DMS114 treated with DMSO at 0.1 percent for 48 hours (cell line): ENCODE measurements at regions not wholly inside any gene's neighbourhood (a gene's known extent, or its start where the extent isn't known, plus 50 kb on each side); places are given as distances from the start of the nearest gene placed in this dataset.

Experiments
- DNase-seq: peaks from one replicate; lab custom pipeline; 2025; ENCODE audit not compliant: unreplicated experiment; lab: John Stamatoyannopoulos, UW

DNA sequence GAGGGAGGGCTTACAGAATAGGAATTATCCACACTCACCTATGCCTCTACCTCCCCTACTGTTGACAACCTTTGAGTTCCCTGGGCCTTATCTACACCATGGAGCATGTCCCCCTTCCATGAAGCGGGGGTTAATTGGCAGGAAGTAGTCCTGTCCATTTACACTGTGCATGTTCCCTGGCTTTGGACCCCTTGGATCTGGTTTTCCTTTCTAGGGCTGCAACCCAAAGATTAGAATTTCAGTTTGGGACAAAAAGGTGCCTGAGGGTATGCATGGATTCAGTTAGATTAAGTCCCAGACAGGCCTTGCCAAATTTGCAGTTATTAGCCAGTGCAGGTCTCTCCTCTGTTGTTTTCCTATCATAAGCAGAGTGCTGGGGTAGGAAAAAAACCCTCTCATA, 180.3 kb downstream of the CMPK2 start:
- no peak for DNase-seq

DNA sequence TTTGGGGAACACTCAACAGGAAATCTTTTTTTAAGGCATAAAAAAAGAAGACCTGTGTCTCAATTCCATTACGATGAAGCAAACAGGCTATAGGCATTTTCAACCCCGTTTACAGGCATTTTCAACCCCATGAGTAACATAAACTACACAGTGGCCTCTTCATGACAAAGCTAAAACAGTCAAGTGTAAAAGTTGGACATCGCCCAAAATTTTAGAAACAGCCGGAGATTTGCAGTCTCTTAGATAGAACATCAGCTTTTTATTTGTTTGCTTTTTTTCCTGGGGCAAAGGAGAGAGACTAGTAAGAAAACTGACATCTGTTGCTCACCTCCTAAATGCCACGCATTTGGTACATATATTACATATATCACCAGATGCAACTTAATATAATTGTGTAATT, 173.7 kb downstream of the CMPK2 start:
- no peak for DNase-seq

DNA sequence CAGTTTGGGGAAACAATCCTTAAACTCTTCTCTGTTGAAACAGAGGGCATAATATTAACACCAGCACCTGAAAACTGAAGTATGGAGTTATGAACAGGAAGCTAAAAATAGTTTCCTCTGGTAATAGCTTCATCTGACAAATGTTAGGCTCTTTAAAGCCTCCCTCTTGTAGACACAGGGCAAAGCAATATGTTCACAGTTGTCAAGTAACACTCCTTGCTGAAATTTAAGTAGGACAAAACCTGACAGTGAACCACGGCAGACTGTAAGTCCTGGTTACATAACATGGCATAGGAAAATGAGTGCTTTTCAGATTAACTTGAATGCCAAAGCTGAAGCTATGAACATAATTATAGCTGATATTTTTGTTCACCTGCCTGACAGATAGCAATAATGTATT, 172.9 kb downstream of the CMPK2 start:
- no peak for DNase-seq

DNA sequence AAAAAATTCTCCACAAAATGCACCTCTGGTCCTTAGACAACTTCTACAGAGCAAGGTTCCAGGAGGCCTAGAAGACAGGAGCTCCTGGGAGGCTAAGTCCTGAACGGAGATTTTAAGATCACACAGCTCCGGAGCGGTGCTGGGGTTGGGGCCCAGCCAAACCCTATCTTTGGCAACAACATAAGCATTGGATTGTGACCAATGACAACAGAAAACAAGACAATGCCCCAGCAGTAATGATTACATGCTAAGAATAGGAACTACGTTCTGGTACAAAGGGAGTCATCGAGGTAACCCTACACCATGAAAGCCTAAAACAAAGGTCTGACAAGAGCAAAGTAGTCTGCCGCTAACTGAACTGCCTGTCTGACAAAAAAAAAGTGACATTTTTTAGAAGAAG, 171.2 kb downstream of the CMPK2 start:
- no peak for DNase-seq

DNA sequence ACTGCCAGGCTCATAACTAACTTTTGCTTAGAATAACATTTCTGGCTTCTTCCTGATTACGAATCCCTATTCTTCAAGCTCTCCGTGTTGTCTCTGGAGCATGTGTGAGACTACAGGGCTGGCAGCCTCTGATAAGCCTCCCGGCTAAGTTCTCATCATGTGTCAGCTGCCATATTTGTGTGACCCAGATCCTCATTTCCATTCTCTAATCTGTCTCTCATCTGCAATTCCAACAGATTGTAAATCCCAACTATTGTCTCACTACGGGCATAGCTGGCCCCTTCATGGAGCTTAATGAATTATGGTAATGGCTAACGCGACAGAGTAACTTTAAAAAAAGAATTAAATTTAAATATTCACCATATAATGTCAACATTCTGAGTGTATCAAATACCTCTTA, 165.4 kb downstream of the CMPK2 start:
- no peak for DNase-seq

DNA sequence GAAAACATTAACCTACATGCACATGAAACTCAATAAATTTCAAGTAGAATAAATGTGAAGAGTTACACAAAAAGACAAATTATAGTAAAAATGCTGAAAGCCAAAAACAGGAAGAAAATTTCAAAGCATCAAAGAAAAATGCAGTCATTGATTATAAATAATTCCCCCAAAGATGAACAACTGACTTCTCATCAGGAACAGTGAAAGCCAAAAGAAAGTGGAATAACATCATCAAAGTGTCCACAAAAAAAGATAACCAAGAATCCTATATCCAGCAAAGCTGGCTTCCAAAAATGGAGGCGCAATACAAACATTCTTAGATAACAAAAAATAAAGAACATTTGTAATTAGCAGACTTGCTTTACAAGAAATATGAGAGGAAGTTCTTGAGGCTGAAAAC, 161.6 kb downstream of the CMPK2 start:
- no peak for DNase-seq

DNA sequence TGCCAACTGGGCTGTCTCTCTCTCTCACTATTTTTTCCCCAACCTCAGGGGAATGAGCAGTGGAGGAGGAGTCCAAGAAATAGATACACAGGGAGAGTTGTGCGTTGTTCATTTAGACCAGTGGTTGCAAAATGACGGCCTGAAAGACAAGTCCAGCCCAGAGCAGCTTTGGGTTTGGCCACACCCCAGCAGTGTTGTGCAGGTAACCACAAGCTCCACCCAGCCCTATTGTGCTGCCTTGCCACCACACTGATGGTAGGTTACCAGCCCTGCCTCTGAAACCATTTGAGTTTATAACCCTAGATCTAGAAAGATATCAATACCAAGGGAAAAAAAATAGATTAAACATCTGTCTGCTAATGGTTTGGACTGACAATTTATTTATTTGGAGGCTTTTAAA, 144.3 kb downstream of the CMPK2 start:
- no peak for DNase-seq

DNA sequence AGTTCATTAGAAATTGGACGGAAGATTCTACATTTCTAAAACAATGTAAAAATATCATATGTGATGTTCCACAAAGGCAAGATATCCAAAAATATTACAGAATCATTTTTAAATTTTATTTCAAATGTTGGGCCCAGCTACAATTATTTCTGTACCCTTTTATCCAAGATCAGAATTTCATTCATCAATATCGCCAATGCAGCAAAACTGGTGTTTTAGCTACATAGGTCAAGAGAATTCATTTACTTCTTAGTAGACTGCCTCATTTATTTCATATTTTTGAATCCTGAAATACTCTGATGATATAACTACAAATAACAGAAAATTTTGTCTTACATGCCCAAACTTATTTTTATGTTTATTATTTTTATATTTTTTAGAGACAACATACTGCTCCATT, 143.1 kb downstream of the CMPK2 start:
- DNase-seq: no peak

DNA sequence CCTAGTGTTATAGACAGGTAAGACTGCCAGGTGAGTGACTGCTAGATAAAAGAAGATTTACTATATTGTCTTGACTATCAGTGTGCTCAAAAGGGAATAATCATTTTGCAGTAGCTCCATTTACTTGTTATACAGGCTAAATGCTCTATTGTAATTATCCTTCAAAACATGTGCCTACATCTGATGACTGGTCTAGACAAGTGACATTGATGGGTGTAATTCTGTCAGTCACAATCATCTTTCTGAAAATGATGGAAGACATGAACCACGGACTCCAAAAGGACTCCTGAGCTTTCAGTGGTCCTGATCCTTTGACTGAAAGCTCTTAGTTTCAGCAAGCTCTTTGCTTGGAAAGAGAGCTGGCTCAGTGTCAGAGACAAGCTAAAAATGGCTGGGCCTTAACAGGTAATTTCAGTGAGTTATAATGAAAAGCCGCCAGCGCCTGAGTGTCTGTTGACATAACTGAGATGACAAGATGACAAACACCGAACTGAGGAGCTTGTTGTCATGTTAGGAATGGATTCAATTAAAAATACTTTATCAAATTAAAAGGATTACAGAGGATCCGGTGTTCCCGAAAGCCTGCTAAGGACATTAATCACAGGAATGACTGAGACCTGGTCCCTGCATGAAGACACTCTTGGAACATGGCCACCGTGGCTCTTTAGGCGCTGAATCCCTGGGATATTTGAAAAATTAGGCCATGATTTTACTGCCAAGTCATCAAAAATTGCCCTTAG, 141.7 kb downstream of the CMPK2 start:
- DNase-seq: no peak

DNA sequence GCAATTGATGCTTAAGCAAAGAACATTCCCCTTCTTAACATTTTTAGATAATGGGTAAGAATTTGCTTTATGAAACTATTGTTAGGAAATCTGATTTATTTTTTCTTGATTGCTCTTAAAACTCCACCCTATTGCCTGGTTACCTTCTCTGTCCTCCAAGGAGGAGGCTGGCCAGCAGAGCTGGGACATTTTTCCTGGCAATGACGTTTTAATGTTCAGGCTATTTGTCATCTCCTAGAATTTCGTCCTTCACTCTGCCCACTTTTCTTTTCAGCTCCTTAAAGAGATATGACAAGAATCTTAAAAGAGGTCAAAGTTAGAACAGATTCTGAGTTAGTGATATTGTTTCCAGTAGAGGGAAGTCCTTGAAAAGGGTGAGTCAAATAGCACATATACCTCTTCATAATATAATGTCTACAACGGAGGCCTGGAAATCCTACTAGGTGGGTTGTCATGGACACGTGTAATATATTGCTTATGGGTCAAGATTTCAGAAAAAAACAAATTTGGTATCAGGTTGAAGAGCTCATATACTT, 141.0 kb downstream of the CMPK2 start:
- DNase-seq: no peak

DNA sequence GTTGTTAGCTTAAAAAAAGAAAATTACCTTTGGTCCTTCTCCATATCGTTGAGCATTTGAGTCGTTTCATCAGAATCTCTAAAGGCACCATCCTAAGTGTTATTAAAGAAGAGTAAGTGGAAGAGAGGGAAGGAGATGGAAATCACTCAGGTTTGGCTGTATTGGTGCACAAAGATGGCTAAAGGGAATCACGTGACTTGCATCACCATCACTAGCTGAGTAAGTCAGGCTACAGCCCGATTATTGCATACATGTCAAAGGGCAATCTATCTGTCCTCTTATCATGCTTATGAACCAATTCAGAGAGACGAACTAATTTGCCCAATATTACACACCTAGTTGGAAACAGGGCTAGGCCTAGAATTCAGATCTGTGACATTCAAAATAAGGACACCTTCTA, 137.6 kb downstream of the CMPK2 start:
- no peak for DNase-seq

DNA sequence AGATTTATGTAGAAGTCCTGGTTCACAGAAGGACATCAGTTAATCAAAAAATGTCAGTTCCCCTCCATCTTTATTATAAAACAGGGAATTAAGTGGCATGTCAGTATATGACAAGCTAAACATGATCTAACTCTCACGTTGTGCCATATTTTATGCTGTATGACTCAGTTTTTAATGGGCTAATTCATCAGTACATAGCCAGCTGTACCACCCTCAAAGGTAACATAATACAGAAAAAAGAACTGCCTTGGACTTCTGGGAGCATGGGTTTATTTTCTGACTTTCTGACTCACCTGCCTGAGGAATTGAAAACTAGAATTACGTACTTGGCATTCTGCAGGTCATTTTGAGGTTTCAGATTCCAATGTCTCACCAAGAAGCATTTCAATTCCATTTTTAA, 135.7 kb downstream of the CMPK2 start:
- DNase-seq: no peak

DNA sequence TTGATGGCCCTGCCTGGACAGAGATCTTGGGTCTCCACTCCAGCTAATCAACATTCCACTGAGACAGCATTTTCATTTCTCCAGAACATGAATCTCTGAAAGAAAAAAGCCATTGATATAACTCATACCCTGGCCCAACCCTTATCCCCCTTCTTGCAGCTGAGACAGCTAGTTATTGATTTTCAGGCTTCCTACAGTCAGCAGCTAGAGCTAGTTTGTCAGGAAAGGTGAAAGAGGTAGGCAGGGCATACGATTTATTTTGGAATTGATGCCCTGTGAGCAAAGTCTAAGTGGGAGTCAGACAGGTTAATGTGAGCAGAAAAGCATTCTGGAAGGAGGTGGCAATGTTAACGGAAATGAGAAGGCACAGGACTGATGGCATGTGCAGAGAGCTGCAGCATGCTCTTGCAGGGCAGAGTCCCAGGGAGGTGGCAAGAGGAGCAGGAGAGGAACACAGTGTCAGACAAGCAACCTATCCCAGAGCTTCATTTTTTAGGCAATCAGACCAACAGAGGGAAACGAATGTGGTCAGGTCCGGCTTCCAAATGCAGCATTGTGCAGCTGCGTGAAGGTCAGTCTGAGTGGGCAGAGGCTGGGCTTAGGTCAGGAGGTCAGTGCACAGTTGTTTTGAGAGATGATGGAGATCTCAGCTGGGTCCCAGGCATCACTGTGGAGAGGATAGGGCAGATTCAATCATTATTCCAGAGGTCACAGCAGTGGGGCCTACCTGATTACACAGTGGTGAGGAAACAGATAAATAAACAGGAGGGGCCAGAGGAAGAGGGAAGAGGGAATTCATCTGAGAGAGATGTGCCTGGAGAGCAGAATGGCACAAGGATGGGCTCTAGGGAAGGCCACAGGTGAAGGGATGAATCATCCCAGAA, 134.8 kb downstream of the CMPK2 start:
- DNase-seq: no peak

DNA sequence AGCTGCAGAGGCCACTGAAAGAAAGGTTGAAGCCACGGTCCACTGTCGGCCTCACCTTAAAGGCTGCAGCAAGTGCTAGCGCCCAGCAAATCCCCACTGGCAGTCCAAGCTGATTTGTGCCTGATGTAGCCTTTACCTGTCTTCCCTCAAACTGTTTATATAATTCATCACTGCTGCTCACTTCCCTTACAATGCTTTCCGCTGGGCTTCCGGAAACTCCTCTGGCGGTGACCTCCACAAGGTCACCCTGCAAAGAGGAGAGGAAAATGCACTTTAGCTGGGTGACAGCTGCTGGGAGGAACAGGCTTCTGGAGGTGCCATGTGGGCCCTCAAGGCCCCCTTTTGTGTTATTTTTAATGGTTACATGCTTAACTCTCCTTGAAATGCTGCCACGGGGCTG, 126.2 kb downstream of the CMPK2 start:
- no peak for DNase-seq

DNA sequence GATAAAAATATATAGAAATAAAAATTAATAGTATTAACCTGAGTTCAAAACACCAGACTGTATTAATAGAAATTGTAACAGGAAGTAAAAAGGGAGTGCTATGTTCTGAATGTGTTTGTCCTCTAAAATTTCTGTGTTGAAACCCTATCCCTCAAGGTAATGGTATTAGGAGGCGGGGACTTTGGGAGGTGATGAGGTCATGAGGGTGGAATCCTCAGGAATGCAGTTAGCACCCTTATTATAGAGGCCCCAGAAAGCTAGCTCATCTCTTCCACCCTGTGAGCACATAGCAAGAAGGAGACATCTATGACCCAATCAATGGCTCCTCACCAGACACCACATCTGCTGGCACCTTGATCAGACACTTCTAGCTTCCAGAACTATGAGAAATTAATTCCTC, 124.5 kb downstream of the CMPK2 start:
- no peak for DNase-seq

DNA sequence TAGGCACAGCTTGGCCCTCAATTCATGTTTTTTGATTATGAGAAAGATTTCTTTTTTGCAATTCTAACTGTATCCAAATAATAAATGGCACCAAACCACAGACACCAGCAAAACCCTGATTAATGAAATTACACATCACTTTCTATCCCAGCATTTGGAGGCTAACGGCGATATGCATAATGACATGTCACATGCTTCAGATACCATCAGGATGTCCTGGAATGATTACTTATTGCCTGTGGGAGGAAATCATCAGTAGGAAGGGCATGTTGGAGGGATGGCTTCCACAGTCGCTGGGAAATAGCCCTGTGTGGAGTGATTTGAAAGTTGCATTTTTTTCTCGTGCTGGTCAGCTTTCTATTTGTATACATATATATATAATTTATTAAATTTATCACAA, 121.7 kb downstream of the CMPK2 start:
- no peak for DNase-seq

DNA sequence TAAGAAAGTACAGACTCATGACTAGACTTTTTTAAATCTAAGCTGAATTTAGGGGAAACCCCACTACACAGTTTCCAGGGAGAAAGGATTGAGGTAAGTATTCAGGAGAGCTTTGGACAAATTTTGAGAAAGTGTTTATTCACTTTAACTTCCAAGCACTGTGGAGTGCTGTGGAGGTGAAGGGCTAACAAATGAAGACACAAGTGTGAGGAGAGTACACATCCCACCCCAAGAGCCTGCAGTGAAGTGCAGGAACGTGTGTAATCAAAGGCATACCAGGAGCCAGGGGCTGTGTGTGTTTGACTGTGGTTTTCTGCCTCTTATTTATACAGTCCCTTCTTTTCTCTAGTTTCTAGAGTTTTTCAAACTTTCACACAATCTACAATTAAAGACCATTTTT, 118.3 kb downstream of the CMPK2 start:
- DNase-seq: no peak

DNA sequence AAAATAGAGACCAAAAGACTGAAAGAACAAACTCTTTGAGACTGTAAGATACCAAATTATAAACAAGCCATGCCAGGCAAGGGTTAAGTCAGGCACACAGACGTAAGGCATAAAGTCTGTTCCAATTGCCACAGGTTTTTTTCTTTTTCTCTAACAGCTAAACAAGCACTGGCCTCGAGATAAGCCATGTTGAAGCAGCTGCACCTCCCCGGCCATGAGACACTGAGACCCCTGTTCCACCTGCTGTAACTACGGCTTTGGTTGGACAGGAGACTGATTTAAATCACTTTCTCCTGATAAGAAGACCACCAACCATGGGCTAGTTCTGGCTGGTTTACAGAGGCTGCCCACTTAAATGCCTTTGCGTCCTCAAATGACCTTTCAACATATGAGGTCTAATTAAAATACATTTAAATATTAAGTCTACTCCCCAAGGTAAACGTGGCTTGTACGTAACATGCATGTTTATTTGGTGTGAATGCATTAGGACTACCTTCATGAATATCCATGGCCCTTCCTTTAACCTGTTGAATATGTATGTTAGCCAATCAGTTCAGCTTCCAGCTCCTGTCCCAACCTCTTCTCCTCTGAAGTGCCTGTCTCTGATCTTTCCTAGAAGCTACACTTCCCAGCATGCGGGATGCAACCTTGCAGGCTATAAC, 117.2 kb downstream of the CMPK2 start:
- DNase-seq: no peak

DNA sequence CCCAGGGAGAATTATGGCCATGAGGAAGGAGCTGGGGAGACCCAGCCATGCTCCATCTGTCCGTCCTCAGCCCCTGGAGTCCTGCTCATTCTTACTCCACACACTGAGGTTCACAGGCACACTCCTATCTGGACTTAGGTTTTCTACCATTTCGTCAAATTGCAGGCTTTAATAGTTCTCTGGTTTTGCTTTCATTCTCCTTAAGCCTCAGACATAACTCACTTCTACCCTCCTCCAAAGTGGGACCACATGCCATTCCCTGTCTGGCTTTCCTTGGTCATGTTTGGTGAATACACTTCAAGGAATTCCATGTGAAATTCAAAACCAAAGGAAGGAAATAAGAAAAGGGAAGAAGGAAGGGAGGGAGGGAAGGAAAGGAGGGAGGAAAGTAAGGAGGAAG, 115.7 kb downstream of the CMPK2 start:
- no peak for DNase-seq

DNA sequence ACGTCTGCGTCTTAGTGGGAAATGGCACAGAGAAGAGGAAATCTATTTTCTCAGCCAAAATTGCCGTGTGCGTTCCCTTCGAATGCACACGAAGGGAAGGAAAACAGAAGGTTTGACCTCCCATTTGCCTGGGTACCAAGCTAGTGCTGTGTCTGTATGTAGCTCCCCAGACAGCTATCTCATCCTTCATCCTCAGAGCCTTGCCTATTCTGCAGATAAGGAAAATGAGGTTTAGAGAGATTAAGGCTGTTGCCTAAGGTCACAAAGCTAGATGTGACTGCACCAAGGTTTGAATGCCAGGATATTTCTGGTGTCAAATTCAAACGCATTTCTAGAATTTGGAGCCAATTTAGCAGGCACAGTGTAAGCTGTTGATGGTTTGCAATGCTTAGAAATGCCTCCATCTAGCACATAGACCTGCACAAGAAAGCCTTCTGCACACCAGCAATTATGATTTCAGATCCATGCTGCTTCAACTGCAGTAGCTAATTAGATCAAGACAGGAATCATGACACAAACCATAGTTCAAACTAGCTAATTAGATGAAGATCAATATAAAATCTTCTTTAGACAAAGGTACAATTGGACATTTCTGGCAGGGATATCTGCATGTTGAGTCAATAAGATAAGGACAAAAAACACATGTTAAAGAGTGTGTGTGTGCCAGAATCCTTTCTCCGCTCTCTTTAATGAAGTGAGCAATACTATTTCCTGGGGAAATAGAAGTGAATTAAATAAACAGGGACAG, 115.1 kb downstream of the CMPK2 start:
- DNase-seq: no peak

DNA sequence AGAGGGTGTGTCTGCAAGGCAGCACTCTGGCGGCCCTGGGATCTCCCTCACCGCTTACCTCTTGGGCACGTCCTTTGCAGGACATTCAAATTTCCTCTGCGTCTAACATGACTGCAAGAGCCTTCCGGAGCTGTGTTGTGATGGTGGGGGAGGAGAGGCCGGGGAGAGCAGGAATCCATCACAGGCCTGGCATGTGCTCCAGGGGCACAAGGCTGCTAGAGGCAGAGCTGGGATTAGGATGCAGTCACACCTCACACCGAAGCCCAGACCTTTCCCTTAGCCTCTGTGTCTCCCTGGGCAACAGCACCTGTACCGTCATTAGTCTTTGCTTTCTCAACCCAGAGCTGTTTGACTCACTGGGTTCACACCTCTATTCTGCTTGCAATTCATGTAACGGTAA, 111.3 kb downstream of the CMPK2 start:
- no peak for DNase-seq
